ENCODE measurements at regions not wholly inside any gene's neighbourhood (a gene's known extent, or its start where the extent isn't known, plus 50 kb on each side); places are given as distances from the start of the nearest gene placed in this dataset.
A peak's percentile ranks its signal among the peaks of the same experiment; 100 is the strongest.
"Not testable (repeated sequence)": the region's sequence is repeated elsewhere in the genome, so short reads cannot be mapped to it uniquely, and the experiment has no call there.

DNA sequence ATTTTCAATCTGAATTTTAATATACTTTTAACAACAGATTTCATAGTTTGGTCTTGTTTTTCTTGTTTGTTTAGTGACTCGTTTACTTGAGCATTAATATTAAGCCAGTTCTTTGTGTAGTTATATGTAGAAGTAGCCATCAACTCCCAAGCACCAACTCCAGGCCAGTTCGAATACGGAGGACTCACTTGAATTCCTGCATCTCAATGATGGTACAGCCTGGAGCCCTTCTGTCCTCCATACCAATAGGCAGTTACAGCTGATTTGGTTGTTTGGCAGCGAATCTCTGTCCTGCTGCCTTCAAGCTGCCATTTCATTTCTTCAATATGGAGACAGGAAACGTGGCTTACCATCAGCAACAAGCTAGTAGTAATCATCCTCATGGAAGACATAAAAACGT is 118.5 kb upstream of the ZNF658 start:
- not testable (repeated sequence) for H3K27me3 ChIP-seq (ENCODE audit: insufficient read depth, low read length)

DNA sequence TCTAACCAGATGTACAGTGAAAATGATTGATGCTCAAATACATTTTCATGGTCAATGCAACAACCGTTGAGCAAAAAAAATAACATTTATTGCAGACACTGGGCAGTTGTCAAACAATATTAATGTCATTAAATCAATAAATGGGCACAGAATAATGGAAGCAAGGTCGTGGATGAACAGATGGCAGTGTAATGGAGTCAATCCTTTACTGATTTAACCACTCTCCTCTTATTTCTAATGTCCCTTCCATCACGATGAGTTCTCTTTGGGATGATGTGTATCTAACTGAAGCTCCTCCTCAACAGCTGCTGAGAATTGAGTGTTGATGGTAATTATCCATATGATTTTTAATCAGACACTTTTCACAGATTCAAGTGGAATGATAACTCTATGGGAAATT is 114.9 kb upstream of the ZNF658 start:
- DNase-seq (ENCODE audit: insufficient read length, low spot score, missing footprints); H3K4me3 ChIP-seq (ENCODE audit: insufficient read depth, low read length); H3K9me3 ChIP-seq (ENCODE audit: low read depth, low read length); H3K27ac ChIP-seq (ENCODE audit: low read depth, low read length); H3K4me2 ChIP-seq (ENCODE audit: insufficient read depth, low read length); H3K4me1 ChIP-seq (ENCODE audit: insufficient read depth, low read length); H4K20me1 ChIP-seq (ENCODE audit: insufficient read depth, low read length); H3K36me3 ChIP-seq (ENCODE audit: insufficient read depth, low read length); H2AFZ ChIP-seq (ENCODE audit: low read length); H3K79me2 ChIP-seq (ENCODE audit: insufficient read depth, low read length); H3K27me3 ChIP-seq (ENCODE audit: insufficient read depth, low read length): not testable (repeated sequence)

More for the DNA sequence above, 118.5 kb upstream of the ZNF658 start:
- H3K9me3 ChIP-seq (ENCODE audit: low read depth, low read length); H3K27ac ChIP-seq (ENCODE audit: low read depth, low read length); H3K4me3 ChIP-seq (ENCODE audit: insufficient read depth, low read length); DNase-seq (ENCODE audit: insufficient read length, low spot score, missing footprints); H4K20me1 ChIP-seq (ENCODE audit: insufficient read depth, low read length); H3K36me3 ChIP-seq (ENCODE audit: insufficient read depth, low read length); H3K4me2 ChIP-seq (ENCODE audit: insufficient read depth, low read length); H3K4me1 ChIP-seq (ENCODE audit: insufficient read depth, low read length); H3K79me2 ChIP-seq (ENCODE audit: insufficient read depth, low read length); H2AFZ ChIP-seq (ENCODE audit: low read length): not testable (repeated sequence)

DNA sequence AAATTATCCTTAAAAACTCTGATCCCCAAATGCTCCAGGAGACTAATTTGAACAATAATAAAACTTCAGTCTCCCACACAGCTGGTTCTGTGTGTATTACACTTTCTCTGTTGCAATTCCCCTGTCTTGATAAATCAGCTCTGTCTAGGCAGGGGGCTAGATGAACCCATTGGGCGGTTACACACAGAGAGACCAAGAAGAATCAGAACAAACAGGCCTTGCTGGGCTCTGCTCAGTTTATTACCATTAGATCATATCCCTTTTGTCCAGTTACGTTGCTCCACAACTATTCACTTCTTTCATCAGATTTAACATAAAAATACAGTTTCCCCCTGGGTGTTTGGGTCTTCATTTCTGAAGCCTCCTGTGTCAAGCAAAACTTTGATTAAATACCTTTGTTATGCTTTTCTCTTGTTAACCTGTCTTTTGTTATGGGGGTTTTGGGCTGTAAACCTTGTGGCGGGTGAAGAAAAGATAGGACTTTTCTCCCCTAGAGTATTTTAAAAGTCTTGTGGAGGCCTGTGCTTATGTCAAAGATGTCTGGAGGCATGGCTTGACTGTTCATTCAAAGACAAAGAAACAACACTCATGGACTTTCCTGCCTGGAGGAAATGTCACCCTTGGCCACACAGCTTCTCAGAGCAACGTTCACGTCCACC is 109.3 kb upstream of the ZNF658 start:
- H3K36me3 ChIP-seq (ENCODE audit: insufficient read depth, low read length); H3K9me3 ChIP-seq (ENCODE audit: low read depth, low read length); H3K79me2 ChIP-seq (ENCODE audit: insufficient read depth, low read length); DNase-seq (ENCODE audit: insufficient read length, low spot score, missing footprints); H3K27ac ChIP-seq (ENCODE audit: low read depth, low read length); H2AFZ ChIP-seq (ENCODE audit: low read length); H4K20me1 ChIP-seq (ENCODE audit: insufficient read depth, low read length); H3K4me2 ChIP-seq (ENCODE audit: insufficient read depth, low read length); H3K4me1 ChIP-seq (ENCODE audit: insufficient read depth, low read length); H3K27me3 ChIP-seq (ENCODE audit: insufficient read depth, low read length); H3K4me3 ChIP-seq (ENCODE audit: insufficient read depth, low read length): not testable (repeated sequence)

DNA sequence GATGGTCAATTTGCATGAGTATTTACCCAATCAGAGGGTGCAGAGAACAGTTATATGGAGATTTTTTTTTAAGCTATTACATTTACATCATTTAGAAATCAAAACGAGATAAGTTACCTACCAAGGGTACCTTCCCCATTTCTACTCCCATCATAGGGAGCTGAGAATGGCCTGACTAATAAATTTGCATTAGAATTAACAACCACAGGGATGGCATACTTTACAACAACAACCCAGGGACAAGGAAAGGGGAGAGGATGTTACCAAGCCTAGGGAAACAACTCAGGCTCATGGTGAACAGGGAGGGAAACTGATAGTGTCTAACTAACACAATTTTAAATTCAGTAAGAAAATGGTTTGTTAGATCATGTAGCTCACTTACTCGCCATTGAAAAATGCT is 105.8 kb upstream of the ZNF658 start:
- H3K79me2 ChIP-seq (ENCODE audit: insufficient read depth, low read length); H3K36me3 ChIP-seq (ENCODE audit: insufficient read depth, low read length); H3K4me1 ChIP-seq (ENCODE audit: insufficient read depth, low read length); H3K27me3 ChIP-seq (ENCODE audit: insufficient read depth, low read length); H2AFZ ChIP-seq (ENCODE audit: low read length); H3K4me2 ChIP-seq (ENCODE audit: insufficient read depth, low read length); H3K9me3 ChIP-seq (ENCODE audit: low read depth, low read length); H3K4me3 ChIP-seq (ENCODE audit: insufficient read depth, low read length); DNase-seq (ENCODE audit: insufficient read length, low spot score, missing footprints); H3K27ac ChIP-seq (ENCODE audit: low read depth, low read length); H4K20me1 ChIP-seq (ENCODE audit: insufficient read depth, low read length): not testable (repeated sequence)

DNA sequence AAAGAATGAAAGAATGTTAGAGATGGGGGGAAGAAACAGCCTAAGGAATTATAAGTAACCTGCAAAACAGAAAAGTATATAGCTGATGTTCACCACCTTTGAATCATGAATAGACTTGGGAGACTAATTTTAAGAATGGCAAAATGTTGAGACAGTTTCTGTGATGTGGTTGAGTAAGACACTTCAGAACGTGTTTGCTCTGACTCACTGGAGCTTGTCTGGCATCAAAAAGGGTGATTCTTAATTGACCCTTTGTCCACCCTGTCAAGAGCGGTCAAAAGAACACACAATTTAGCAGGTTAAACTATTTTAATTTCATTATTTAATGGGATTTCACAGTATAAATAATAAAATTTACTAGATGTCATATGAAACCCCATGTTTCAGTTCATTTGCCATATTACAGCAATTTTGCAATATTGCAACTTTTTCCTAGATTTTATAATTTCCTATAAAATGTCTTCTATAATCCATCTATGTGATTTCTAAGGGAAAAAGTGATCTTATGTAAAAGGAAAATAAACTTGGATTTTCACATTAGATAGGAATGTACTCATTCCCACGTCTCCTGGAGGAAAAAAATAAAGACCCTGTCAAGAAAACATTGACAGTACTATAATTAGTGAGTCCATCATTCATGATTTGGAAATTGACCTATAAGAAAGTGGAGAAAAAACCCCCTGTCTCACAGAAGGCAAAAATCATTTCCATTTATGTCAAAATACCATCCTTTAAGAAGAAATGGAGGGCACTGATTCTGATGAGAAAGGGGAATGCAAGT is 104.6 kb upstream of the ZNF658 start:
- not testable (repeated sequence) for H3K4me1 ChIP-seq (ENCODE audit: insufficient read depth, low read length); H3K36me3 ChIP-seq (ENCODE audit: insufficient read depth, low read length); H3K27me3 ChIP-seq (ENCODE audit: insufficient read depth, low read length); H3K4me2 ChIP-seq (ENCODE audit: insufficient read depth, low read length); H4K20me1 ChIP-seq (ENCODE audit: insufficient read depth, low read length); H3K4me3 ChIP-seq (ENCODE audit: insufficient read depth, low read length); H3K27ac ChIP-seq (ENCODE audit: low read depth, low read length); DNase-seq (ENCODE audit: insufficient read length, low spot score, missing footprints); H2AFZ ChIP-seq (ENCODE audit: low read length); H3K79me2 ChIP-seq (ENCODE audit: insufficient read depth, low read length); H3K9me3 ChIP-seq (ENCODE audit: low read depth, low read length)

DNA sequence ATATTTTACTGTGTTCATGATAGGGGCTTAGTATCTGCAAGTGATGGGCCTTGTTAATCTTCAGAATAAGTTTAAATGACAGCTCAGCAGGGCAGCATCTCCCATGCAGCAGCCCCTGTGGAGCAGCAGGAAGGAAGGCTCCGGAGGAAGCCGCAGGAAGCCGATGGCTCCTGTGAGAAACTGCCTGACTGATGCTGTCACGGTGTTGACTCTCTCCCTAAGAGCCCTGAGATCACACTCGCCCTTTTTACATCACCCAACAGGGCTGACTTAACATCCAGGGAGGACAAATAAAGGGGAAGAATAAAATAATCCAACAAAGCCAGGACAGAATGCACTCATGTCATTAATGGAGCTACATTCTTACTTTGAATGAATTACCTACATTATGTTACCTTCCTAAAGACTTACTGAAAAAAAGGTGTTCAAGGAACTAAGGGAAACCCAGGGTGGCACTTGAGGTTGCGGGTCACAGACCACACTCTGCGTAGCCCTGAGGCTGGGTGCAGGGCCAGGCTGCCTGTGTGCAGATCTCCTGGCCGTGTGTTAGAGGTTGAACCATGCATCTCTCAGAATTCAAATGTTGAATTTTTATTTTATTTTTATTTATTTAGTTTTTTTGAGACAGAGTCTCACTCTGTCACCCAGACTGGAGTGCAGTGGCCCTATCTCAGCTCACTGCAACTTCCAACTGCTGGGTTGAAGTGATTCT is 102.5 kb upstream of the ZNF658 start:
- H3K9me3 ChIP-seq (ENCODE audit: low read depth, low read length); H2AFZ ChIP-seq (ENCODE audit: low read length); H3K27me3 ChIP-seq (ENCODE audit: insufficient read depth, low read length); H3K27ac ChIP-seq (ENCODE audit: low read depth, low read length); H3K4me2 ChIP-seq (ENCODE audit: insufficient read depth, low read length); H4K20me1 ChIP-seq (ENCODE audit: insufficient read depth, low read length); H3K4me3 ChIP-seq (ENCODE audit: insufficient read depth, low read length); H3K79me2 ChIP-seq (ENCODE audit: insufficient read depth, low read length); DNase-seq (ENCODE audit: insufficient read length, low spot score, missing footprints); H3K36me3 ChIP-seq (ENCODE audit: insufficient read depth, low read length); H3K4me1 ChIP-seq (ENCODE audit: insufficient read depth, low read length): not testable (repeated sequence)

DNA sequence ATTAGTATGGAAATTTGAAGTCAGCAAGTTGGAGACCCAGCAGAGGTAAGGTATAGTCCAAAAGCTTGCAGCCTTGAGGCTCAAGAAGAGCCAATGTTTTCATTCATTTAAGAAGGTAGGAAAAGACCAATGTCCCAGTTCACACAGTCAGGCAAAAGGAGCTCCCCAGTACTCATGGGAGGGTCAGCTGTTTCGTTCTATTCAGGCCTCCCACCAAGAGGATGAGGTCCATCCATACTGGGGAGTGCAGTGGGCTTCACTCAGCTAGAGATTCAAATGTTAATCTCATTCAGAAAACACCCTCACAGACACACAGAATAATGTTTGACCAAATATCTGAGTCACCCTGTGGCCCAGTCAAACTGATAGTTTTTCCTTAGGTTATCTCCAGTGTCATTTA is 96.9 kb upstream of the ZNF658 start:
- H3K4me1 ChIP-seq (ENCODE audit: insufficient read depth, low read length); H3K79me2 ChIP-seq (ENCODE audit: insufficient read depth, low read length); H3K36me3 ChIP-seq (ENCODE audit: insufficient read depth, low read length); H3K27me3 ChIP-seq (ENCODE audit: insufficient read depth, low read length); H3K9me3 ChIP-seq (ENCODE audit: low read depth, low read length); H3K4me2 ChIP-seq (ENCODE audit: insufficient read depth, low read length); H3K4me3 ChIP-seq (ENCODE audit: insufficient read depth, low read length); H4K20me1 ChIP-seq (ENCODE audit: insufficient read depth, low read length); H3K27ac ChIP-seq (ENCODE audit: low read depth, low read length); H2AFZ ChIP-seq (ENCODE audit: low read length): not testable (repeated sequence)
- DNase-seq (ENCODE audit: insufficient read length, low spot score, missing footprints), result peak; percentile 49

DNA sequence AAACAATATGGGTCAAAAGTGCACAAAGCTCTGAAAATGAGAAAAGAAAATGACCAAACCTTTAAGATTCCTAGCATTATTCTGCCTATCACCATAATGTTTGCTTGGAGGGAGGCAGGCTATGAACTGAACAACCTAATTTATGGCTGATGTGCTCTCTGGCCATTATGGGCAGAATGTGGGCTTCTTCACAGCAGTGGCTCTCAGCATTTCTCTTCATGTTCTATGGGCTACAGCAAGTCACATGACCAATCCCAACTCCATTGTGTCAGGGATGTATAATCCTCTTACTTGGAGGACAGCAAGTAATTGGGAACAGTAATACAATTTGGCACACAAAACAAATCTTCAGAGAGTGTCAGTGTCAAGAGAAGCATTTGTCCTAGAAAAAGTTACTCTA is 90.3 kb upstream of the ZNF658 start:
- H3K27me3 ChIP-seq (ENCODE audit: insufficient read depth, low read length); H3K4me2 ChIP-seq (ENCODE audit: insufficient read depth, low read length); H3K36me3 ChIP-seq (ENCODE audit: insufficient read depth, low read length); H3K4me1 ChIP-seq (ENCODE audit: insufficient read depth, low read length); H3K79me2 ChIP-seq (ENCODE audit: insufficient read depth, low read length); DNase-seq (ENCODE audit: insufficient read length, low spot score, missing footprints); H3K4me3 ChIP-seq (ENCODE audit: insufficient read depth, low read length); H4K20me1 ChIP-seq (ENCODE audit: insufficient read depth, low read length); H2AFZ ChIP-seq (ENCODE audit: low read length); H3K9me3 ChIP-seq (ENCODE audit: low read depth, low read length); H3K27ac ChIP-seq (ENCODE audit: low read depth, low read length): not testable (repeated sequence)

DNA sequence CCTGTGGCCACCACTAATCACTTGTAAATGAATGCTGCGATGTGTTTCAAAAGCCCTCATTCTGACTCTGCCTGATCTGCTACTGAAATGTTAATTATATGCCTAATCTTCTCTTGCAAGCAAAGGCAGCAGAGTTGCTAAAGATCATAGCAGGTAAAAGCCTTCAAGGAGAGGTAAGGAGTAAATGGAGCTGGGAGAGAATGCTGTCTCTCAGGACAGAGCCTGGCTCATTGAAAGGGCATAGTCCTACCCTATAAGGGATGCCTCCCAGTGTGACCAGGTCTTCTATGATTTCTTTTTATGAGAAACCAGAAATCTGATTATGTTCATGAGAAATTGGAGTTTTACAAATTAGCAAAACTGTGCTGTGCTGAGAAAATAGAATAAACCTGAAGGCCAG is 88.2 kb upstream of the ZNF658 start:
- H3K4me2 ChIP-seq (ENCODE audit: insufficient read depth, low read length); H3K27ac ChIP-seq (ENCODE audit: low read depth, low read length); H3K27me3 ChIP-seq (ENCODE audit: insufficient read depth, low read length); H3K4me1 ChIP-seq (ENCODE audit: insufficient read depth, low read length); H3K9me3 ChIP-seq (ENCODE audit: low read depth, low read length); H2AFZ ChIP-seq (ENCODE audit: low read length); H3K36me3 ChIP-seq (ENCODE audit: insufficient read depth, low read length); H4K20me1 ChIP-seq (ENCODE audit: insufficient read depth, low read length); H3K79me2 ChIP-seq (ENCODE audit: insufficient read depth, low read length); DNase-seq (ENCODE audit: insufficient read length, low spot score, missing footprints); H3K4me3 ChIP-seq (ENCODE audit: insufficient read depth, low read length): not testable (repeated sequence)

Measured in osteoblast (primary cell).